NCI-H446 (cell line): ENCODE measurements at regions not wholly inside any gene's neighbourhood (a gene's known extent, or its start where the extent isn't known, plus 50 kb on each side); places are given as distances from the start of the nearest gene placed in this dataset.

Experiments
- DNase-seq, 2 experiments: peaks; one replicate each; lab custom pipeline; 2025; lab: John Stamatoyannopoulos, UW

DNA sequence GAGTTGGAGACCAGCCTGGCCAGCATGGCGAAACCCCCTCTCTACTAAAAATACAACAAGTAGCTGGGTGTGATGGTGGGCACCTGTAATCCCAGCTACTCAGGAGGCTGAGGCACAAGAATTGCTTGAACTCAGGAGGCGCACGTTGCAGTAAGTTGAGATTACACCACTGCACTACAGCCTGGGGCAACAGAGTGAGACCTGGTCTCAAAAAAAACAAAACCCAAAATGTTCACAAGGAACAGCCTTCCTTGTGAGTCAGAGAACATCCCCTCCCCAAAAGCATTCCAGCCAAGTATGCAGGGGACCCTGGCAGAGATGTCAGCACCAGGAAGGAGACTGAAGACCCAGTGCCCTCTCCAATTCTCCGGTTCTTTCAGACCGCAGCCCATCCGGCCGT, 314.9 kb upstream of the TSHZ3 start:
- DNase-seq: no peak

DNA sequence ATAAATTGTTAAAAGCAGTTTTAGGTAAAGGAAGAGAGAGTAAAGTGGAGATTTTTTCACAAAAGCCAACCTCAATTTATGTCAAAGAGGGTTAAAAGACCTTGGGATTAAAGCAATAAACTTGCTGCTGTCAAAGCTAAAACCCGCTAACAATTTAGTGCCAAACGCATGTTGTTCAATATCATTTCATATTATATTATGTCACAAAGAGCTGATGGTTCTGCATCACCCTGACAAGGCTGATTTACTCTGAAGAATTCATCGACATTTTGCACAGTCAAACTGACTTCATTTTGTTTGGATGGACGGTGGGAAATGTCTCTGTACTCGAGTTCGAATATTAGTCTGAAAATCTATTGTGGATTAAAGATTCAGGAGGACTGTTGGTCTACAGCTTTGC, 315.8 kb upstream of the TSHZ3 start:
- no peak for DNase-seq

DNA sequence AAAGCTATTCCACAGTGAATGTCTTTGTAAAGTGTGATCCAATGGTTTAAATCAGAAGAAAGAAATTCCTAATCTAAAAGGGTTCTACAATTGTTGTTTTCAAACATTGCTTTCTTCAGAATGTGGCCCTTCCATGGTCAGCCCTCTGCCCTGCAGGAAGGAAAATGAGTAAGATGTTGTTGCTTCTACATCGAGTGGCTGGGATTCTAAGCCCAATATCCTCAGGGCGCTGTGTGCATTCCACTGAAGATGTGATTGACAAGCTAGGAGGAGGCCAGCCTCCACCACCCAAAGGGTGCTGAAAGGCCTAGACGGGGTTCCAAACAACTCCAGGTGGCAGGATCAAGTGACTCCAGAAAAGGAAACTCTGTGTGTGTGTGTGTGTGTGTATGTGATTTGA, 316.9 kb upstream of the TSHZ3 start:
- DNase-seq: no peak

DNA sequence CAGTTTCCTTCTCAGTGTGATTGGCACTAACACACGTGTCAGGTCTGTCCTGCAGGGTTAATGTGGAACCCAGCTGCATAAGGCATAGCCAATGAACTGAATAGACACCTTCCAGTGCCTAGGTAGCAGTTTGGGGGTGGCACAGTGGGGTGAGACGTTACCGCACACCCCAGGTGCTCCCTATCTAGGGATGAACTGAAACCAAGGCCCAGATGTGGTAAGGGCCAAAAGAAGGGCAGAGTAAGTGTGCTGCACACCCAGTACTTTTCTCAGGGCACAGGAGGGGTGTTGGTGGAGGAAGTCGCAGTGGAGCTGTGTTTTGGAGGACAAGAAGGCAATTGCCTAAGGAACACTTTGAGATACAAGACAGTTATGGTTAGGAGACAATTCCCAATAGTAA, 317.9 kb upstream of the TSHZ3 start:
- DNase-seq: no peak

DNA sequence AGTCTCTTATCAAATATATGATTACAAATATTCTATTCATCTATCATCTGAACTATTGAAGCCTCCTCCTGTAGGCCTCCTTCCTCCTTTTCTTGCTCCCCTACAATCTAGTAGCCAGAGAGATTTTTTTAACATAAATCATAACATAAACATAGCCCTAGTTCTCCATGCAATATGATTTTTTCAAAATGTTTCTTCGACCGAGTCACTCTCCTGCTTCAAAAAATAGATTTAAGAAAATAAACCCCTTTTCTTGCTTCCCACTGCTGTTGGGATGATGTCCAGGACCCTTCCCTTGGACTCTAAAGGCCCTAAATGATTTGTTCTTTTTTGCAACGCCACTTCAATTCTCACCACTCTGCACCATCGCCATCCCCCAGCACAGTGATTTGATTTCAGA, 319.7 kb upstream of the TSHZ3 start:
- no peak for DNase-seq

DNA sequence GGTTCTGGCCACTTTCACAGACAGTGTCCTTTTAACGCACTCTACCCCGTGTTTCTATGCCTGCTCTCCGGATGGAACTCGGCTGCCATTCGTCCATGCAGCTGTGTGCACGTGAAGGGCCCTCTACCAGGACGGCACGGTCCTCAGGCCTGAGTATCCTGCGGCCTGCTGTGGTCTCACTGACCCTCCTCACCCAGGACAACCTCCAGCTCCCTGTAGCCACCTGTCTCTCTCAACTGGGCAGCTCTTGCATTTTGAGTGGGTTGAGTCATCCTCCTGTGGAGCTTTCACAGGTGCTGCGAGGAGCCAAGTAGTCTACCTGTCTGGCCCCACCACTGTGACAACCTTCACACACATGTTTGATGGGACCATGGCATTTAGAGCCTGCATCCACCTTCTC, 321.7 kb upstream of the TSHZ3 start:
- DNase-seq: no peak

DNA sequence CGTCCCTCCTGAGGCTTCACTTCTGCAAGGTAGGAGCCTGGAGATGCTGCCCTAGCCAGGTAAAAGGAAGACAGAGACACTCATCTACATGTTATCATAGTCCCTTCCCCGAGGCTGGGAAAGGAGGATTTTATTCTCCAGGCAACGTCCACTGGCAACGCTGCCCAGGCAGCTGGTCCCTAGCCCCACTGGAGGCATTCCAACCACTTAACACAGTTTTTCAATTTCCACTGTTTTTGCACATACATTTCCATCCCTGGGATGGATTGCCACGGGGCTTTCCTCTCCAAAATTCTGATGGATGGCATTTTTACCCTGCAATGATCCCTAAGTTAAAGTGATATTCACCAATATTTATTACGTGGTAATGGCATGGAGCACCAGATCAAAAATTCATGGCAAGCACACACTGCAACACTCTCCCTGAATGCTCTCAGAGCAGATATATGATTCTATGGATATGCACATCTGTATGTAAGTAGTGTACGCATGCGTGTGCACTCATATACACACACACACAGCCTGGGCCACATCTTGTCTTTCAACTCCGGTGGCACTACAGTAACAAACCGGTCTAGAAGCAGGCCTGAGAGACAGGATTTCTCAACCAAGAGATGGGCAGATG, 322.3 kb upstream of the TSHZ3 start:
- no peak for DNase-seq

DNA sequence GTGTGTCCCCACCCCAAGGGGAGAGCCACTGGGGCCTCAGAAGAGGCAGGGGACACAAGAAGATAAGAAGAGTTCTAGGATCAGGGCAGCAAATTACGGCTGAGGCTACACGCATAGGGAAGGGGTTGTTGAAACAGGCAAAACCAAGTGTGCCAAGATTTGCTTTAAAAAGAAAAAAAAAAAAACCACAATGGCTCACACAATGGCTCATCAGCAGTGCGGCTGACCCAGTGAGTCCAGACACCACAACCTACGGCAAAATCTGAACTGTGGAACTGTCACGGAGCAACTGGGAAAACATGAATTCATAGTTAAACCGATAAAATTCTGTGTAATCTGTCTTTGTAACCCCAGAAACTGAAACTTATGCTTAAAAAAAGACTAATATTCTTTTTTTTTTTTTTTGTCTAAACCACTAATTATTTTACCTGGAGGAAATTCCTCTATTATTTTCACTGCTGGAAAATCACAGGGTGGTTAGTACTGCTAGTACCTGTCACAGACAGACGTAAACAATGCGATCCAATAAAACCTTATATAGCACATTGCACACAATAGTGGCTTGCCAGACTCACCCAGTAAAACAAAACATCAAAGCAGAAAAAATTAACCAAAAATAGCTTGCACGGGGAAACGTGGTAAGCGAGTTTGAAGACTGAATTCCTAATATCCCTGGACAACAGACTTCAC, 325.4 kb upstream of the TSHZ3 start:
- no peak for DNase-seq

DNA sequence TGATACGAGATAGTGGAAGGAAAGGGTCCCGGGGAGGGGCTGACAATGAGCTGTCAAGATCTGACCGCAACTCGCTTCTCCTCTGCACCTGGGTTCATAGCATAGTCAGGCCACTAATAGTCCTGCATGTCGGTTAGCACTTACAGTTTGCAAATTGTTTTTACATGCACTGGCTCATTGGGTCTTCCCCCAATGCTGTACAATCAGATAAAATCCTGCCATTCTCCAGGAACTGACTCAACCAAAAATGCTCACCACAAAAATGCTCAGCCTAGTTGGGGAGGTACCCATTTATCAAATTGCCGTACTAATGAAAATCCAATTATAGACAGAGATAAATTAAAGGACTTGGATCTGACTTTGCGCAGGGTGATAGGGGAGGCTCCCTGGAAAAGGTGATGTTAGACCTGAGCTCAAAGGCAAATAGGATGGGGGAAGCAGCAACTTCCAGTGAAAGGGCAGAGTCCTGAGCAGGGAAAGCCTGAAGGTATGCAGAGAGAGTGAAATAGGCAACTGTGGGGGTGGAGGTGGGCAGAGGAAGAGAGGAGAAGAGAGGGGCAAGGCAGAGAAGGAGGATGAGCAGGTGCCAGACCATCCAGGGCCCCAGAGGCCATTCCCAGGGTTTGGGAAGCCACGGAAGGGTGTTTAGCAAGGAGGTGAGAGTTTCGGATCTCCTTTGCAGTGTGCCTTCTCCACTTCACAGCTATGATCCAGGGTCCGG, 326.1 kb upstream of the TSHZ3 start:
- DNase-seq: no peak

DNA sequence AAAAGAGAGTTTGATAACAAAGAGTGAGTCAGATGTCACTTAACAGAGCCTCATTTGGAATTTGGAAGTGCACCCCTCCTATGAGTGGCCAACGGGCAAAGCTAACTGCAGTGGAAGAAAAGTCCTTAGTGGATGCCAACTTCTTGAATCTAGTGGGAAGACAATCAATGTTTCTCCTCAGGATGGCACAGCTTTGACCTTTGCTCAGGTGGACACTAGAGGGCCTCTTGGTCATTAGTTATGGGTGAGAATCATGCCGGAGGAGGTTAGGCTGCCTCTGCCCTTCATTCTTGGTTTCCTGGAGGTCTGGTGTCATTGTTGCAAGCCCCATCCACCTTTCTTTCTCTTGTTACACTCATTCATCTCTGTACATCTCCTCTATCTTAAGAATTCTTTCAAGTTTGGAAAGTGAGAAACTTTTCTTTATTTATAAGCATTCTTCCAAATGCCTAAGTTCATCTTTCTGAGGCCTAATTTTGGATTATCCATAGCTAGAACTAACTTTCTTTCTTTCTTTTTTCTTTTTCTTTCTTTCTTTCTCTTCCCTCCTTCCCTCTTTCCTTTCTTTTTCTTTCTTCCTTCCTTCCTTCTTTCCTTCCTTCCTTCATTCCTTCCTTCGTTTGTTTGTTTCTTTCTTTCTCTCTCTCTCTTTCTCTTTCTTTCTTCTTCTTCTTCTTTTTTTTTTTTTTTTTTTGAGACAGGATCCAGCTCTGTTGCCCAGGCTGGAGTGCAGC, 327.2 kb upstream of the TSHZ3 start:
- no peak for DNase-seq

DNA sequence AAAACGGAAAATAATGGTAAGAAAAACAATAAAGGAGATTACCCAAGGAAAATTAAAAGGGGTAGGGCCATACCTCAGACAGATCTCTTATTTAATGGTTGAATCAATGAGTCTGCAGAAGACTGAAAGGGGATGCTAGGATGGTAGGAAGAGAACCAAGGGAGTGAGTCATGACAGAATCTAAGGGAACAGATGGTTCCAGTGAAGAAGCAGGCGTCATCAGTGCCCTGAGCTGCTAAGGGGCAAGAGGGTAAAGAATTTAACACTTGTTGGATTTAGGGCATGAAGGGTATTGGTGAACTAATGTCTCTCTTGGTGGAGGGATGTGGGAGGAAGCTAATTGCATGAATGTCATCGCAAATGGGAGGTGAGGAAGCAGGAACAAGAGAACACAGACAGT, 329.2 kb upstream of the TSHZ3 start:
- no peak for DNase-seq

DNA sequence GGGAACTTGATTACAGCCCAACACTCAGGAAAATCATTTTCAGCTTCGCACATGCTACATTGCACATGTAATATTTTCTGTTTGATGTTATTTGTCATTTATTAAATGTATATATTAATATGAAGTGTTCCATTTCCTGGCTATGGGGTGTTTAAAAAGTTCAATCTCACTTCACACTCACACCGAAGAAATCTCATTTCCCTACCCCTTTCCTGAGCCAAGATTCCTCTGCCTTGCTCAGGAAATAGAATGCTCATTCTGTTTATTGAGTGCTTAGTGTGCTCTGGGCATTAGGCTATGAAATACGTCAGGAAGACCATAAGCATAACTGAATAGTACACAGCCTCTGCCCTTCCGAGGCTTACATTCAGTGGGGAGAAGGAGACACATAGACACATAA, 331.9 kb upstream of the TSHZ3 start:
- no peak for DNase-seq

DNA sequence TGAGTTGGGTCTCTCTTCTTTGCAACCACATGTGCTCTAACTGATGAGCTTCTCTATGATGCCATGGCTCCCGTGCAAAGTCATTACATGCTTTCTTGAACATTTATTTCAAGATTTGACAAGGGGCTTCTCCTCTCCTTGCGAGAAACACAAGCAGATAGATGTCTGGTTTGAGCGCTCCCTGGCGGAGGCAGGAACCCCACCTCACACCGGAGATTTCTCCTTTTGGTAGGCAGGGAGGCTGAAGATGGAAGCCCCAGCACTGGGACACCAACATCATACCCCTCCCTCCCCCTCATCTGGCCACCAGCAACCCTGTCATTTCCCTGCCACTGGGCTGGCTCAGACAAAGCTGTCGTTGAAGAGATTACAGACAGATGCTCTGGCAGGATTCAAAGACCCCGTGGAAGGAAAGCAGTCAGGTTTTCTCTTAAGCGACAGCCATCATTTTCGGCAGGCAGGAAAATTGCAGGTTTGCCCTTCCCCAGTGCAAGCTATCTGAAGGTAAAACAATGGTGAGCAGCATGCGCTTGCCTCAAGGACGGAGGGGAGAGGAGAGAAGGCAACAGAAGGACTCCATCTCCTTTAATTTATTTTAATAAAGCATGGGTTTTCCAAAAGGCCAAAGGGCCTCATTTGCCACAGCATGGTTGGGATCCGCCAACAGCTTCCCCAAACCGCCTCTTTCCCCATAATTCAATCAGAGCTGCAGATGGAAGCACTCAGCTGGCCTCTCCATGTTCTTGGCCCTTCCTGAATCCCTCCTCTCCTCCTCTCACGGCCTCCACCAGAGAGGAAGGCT, 344.1 kb upstream of the TSHZ3 start:
- DNase-seq: no peak

DNA sequence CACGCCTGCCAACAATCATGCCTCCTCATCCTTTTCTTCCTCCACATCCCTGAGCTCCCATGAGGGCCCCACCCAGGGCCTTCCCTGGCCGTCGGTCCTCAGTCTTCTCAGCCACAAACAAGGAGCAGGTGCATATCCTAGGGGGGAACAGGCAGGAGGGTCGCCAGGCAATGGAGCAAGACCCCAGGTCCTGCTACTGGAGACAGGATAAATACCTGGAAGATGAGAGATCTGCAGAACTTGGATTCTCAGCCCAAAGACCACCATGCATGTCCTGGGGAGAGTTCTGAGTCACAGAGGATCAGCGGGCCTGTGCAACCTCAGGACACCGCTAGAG, 344.7 kb upstream of the TSHZ3 start:
- no peak for DNase-seq

DNA sequence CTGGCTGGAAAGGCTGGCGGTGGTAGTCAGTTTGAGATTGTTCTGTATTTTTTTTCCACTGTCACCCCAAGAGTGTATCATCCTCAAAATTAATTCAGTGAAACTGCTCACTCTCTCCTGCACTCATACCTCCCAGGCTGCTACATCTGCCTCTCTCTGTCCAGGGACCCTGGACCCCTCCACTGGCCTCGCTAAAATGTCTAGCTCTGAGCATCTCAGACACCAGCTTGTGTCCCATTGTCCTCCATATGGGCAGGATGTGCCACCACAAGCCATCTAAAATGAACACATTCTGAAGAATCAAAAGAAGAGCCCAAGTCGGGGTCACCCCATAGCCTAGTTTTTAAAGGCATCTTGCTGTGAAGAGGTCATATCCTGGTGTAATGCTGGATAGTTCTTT, 345.5 kb upstream of the TSHZ3 start:
- no peak for DNase-seq

DNA sequence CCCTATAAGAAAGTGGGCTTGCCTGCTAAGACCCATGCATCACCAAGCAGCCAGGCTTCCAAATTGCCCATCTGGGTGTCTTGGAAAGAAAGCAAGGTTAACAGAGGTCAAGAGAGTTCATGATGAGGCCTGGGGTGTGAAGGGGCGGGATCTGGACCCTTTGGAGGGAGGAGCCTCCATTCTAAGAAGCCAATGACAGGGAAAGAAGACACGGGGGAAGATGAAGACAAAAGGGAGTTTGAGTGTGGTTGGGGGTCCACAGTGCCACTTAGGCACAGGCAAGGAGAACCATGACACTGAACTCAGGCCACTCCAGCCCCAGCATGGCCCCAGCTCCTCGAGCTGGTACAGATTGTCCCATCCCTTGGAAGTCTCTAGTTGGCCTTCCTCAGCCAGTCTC, 350.2 kb upstream of the TSHZ3 start:
- DNase-seq: no peak

DNA sequence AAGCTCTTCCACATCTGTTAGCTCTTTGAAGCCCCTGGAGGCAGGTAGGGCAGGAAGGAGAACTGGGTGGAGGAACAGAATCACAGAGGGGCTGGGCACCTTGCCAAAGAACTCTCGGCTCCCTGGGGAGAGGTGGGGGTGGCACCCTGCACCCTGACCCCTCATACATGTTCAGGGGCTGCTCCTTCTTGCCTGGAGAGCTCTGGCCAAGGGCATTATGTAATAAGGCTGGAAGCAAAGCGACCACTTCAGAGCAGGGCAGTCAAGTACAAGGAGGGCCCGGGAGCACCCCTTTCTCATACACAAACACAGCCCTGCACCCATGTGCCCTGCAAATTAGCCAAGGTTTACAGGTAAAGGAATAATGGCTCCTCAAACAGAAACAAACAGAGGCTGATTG, 351.9 kb upstream of the TSHZ3 start:
- no peak for DNase-seq

DNA sequence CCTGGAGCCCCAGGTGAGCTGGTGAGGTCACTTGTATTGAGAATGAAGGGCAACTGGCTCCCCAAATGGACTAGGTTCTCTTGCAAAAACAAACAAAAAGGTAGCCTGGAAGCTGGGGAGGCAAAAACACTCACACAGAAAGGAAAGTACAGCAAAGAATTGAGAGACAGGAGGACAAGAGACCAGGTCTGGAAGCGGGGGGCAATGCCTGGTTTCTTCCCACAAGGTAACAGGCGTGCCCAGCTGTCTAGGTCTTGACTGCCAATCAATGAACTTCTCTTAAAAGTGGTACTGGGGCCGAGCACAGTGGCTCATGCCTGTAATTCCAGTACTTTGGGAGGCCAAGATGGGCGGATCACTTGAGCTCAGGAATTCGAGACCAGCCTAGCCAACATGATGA, 356.4 kb upstream of the TSHZ3 start:
- no peak for DNase-seq

DNA sequence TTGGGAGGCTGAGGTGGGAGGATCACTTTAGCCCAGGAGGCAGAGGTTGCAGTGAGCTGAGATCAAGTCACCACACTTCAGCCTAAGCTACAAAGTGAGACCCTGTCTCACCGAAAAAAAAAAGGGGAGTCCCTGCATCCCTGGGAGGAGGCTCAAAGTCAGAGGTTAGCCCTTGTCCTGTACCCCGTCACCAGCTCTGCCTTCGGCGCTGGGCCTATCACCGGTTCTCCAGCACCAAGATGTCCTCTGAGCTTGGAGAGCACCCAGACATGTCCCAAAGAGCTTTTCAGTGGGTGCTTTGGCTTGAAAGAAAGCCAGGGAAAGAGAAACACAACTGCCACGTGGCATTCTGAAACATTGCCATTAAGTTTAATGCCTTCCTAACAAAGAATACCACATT, 356.9 kb upstream of the TSHZ3 start:
- no peak for DNase-seq

DNA sequence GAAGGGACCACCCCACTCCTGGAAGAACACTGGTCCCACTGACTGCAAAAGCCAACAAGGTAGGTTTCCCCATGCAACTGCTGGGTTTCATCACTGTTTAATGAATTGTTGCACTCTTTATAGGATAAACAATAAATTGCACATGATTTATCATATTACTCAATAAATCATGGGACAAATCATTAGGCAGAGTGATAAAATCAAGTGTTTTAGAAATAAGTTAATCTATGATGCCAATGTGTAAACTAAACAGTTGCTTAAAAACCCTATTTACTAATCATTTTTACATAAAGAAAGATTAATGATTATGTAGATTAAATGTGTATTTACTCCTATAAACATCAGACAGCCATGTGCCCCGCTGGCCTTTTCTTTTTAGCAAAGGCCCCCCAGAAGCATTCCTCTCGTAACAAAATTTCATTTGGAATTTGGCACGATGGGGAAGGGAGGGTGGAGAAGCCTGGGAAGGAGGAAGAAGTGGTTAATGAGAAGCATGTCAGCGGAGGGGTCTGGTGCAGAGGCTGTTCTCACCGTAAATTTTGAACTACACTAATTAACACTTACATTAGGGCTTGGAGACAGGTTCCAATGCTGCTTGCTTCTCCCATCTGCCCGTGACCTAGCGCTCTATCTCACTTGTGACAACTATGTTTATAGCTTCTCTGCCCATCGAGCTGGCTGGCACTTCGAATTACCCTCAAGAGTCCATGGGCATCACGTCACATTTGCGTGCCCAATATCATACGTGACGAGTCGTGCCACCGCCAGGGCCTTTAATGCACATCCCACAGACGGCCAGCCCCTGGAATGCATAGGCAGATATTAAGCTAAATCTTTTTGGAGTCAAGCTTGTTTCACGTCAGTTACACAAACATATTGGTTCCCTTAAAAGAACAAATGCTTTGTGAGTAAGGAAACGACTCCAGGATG, 357.7 kb upstream of the TSHZ3 start:
- no peak for DNase-seq

DNA sequence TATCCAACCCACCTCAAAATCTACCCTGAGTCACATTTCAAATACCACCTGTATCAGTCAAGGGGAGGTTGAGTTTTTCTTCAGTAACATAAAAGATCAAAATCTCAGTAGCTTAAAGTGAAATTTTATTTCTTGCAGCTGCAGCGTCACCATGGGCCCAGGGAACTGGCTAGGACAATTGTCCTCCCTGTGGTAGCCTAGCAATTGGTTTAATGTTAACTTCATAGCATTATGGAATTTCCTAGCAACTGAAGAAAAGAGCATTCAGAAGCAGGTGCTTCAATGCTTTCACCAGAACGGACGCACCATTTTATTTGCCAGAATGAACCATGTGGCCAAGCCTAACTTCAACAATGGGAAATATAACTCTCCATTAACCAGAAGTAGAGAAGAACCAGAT, 359.3 kb upstream of the TSHZ3 start:
- DNase-seq: no peak
